ENCODE measurements at regions not wholly inside any gene's neighbourhood (a gene's known extent, or its start where the extent isn't known, plus 50 kb on each side); places are given as distances from the start of the nearest gene placed in this dataset.

GRCh38 chr6:22738194-22738593, 168.8 kb downstream of the HDGFL1 start:
- intact Hi-C loops (cut with DNase I) = no loop called here
- Histone ChIP-seq H3K36me3 (replicated peaks in 1 of 2; ENCODE audit: insufficient read depth in 1 of 2, low read depth in 2 of 2) (no peaks in the 10 kb centered on the region), H3K4me1 (no peaks in the 10 kb centered on the region), H3K27me3 (no peaks in the 10 kb centered on the region), H3K27ac (no peak overlapping the region), H3K9me3 (no peaks in the 10 kb centered on the region), H3K4me3 (no peak overlapping the region)
- DNase-seq = no peak
- 79 to 81% methylated on average over 6 of the region's 6 CpGs for WGBS, 2 donors
- TF ChIP-seq POLR2A (IDR thresholded peaks at IDR 0.05) = no peak
- TF ChIP-seq, protein P1, sequence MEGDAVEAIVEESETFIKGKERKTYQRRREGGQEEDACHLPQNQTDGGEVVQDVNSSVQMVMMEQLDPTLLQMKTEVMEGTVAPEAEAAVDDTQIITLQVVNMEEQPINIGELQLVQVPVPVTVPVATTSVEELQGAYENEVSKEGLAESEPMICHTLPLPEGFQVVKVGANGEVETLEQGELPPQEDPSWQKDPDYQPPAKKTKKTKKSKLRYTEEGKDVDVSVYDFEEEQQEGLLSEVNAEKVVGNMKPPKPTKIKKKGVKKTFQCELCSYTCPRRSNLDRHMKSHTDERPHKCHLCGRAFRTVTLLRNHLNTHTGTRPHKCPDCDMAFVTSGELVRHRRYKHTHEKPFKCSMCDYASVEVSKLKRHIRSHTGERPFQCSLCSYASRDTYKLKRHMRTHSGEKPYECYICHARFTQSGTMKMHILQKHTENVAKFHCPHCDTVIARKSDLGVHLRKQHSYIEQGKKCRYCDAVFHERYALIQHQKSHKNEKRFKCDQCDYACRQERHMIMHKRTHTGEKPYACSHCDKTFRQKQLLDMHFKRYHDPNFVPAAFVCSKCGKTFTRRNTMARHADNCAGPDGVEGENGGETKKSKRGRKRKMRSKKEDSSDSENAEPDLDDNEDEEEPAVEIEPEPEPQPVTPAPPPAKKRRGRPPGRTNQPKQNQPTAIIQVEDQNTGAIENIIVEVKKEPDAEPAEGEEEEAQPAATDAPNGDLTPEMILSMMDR (IDR thresholded peaks at IDR 0.05) = no peak
- no peak for ATAC-seq

- no peaks in the 10 kb centered on the region for H3K27me3 ChIP-seq
- H3K36me3 ChIP-seq (replicated peaks in 1 of 2; ENCODE audit: insufficient read depth in 1 of 2, low read depth in 2 of 2) = no peaks in the 10 kb centered on the region
- no peak overlapping the region for H3K4me3 ChIP-seq
- no peaks in the 10 kb centered on the region for H3K9me3 ChIP-seq
- WGBS, 2 donors = 93 to 94% methylated on average over 1 of the region's 1 CpG
- H3K4me1 ChIP-seq = no peaks in the 10 kb centered on the region
- ATAC-seq (no peak), DNase-seq (no peak)
- intact Hi-C loops (cut with DNase I) = no loop called here
- H3K27ac ChIP-seq = no peak overlapping the region
- TF ChIP-seq, protein P1 (IDR thresholded peaks at IDR 0.05) = no peak
- no peak for TF ChIP-seq POLR2A (IDR thresholded peaks at IDR 0.05)
Measured at GRCh38 chr6:22747571-22747970, 178.2 kb downstream of the HDGFL1 start.

DNA sequence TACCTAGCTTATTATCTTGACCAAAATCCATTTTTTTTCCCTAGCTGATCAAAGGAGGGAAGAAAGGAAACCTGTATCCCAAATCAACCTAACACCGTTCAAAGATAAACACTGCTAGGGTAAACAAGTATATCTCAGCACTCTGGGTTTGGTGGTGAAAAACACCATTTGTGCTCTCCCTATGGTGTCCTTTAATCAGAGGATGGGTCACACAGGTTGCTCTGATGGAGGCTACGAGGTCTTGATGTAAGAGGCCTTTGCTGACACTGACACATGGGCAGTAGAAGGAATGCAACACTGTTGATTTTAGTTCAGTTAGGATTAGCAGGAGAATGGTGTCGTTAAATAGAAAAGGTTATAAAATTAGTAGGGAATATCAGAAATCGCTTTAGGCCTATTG, 179.3 kb downstream of the HDGFL1 start:
- 60 to 67% methylated on average over 4 of the region's 4 CpGs for WGBS, 2 donors
- Histone ChIP-seq H3K9me3 (no peaks in the 10 kb centered on the region), H3K27ac (no peak overlapping the region), H3K4me3 (no peak overlapping the region), H3K36me3 (replicated peaks in 1 of 2; ENCODE audit: insufficient read depth in 1 of 2, low read depth in 2 of 2) (no peaks in the 10 kb centered on the region), H3K27me3 (no peaks in the 10 kb centered on the region), H3K4me1 (no peaks in the 10 kb centered on the region)
- TF ChIP-seq, protein P1 (IDR thresholded peaks at IDR 0.05) = no peak
- no peak for TF ChIP-seq POLR2A (IDR thresholded peaks at IDR 0.05)
- ATAC-seq (no peak), DNase-seq (no peak)
- intact Hi-C loops (cut with DNase I) = no loop called here

DNA sequence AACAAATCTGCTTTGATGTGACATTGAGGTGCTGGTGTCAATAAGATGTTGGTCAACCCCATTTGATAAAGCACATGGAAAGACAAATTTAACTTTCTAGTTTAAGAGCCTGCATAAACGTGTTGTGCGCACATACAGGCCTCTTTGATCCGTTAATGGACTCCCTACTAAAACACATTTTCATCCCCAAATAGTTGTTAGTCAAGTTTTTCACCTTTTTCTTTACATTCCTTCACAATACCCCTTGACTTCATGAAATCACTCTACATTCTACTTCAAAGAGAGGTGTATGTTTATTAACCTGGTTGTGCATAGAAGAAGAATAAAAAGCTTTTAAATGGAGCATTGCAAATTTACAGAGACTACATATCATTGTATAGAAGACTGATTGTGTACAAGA, 180.3 kb downstream of the HDGFL1 start:
- no peaks in the 10 kb centered on the region for H3K4me1 ChIP-seq
- intact Hi-C loops (cut with DNase I) = no loop called here
- no peak overlapping the region for H3K4me3 ChIP-seq
- 62 to 75% methylated on average over 3 of the region's 3 CpGs for WGBS, 2 donors
- DNase-seq = no peak
- H3K27me3 ChIP-seq = no peaks in the 10 kb centered on the region
- ATAC-seq = no peak
- no peaks in the 10 kb centered on the region for H3K9me3 ChIP-seq
- TF ChIP-seq POLR2A (IDR thresholded peaks at IDR 0.05) = no peak
- TF ChIP-seq, protein P1 (IDR thresholded peaks at IDR 0.05) = no peak
- H3K27ac ChIP-seq = no peak overlapping the region
- H3K36me3 ChIP-seq (replicated peaks in 1 of 2; ENCODE audit: insufficient read depth in 1 of 2, low read depth in 2 of 2) = no peaks in the 10 kb centered on the region

- intact Hi-C loops (cut with DNase I) = no loop called here
- WGBS, 2 donors = 86% methylated on average over 2 of the region's 2 CpGs
- H3K27me3 ChIP-seq = no peaks in the 10 kb centered on the region
- no peaks in the 10 kb centered on the region for H3K36me3 ChIP-seq (replicated peaks in 1 of 2; ENCODE audit: insufficient read depth in 1 of 2, low read depth in 2 of 2)
- TF ChIP-seq, protein P1 (IDR thresholded peaks at IDR 0.05) = no peak
- no peak for TF ChIP-seq POLR2A (IDR thresholded peaks at IDR 0.05)
- H3K9me3 ChIP-seq = no peaks in the 10 kb centered on the region
- no peak overlapping the region for H3K4me3 ChIP-seq
- no peak for ATAC-seq
- no peak overlapping the region for H3K27ac ChIP-seq
- DNase-seq = no peak
- H3K4me1 ChIP-seq = no peaks in the 10 kb centered on the region
Measured at GRCh38 chr6:22751223-22751622, 181.9 kb downstream of the HDGFL1 start.
